Renal cortical epithelial cell (primary cell): ENCODE measurements at regions not wholly inside any gene's neighbourhood (a gene's known extent, or its start where the extent isn't known, plus 50 kb on each side); places are given as distances from the start of the nearest gene placed in this dataset.
A peak's percentile ranks its signal among the peaks of the same experiment; 100 is the strongest.

Experiments
- DNase-seq: peaks from one replicate; pipeline ENCODE4 v3.0.0-alpha.2; 2011; ENCODE audit warnings: low read depth

- DNase-seq, result peak; percentile 77
Measured at GRCh38 chr6:133631421-133631820, 257.5 kb upstream of the TCF21 start.

DNA sequence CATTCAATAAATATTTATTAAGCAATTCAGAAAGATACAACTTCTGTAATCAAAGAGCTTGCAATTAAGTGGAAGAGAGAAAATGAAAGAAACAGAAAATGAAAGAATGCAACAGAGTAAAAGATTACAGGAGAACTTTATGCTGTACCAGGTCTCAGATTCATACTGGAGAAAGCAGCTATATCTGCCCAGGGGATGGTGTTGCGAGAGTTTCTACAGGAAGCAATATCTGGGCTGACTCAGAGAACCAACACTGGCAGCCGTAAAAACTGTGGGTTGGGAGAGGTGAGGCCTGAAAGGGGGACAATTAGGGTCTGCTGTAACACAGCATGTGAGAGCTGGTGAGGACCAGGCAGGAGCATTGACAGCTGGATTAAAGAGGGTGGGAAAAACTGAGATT lies 256.7 kb upstream of the TCF21 start:
- peak; percentile 74 for DNase-seq

- no peak for DNase-seq
Measured at GRCh38 chr6:133632906-133633305, 256.0 kb upstream of the TCF21 start.

- no peak for DNase-seq
Measured at GRCh38 chr6:133634474-133634873, 254.4 kb upstream of the TCF21 start.

GRCh38 chr6:133635447-133635846 lies 253.5 kb upstream of the TCF21 start:
- DNase-seq, result no peak

DNA sequence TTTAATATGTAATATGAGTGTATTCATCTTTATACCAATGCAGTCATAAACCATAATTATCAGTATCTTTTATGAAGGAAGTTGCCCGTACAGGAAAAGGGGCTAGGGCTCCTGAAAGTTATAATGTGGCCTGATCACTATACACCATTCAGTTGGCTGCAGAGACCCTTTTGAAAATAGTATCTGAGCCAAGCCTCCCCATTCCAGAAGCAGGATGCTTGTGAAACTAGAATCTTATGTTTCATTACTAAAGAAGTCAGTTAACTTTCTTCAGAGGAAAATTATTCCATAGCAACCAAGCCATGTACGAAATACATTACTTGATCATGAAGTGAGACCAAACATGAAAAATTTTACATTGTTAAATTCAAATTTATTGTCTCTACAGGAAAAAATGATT lies 251.5 kb upstream of the TCF21 start:
- DNase-seq, result no peak

- DNase-seq, result no peak
Measured at GRCh38 chr6:133637874-133638273, 251.0 kb upstream of the TCF21 start.

- DNase-seq, result peak; percentile 86
Measured at GRCh38 chr6:133641104-133641503, 247.8 kb upstream of the TCF21 start.

DNA sequence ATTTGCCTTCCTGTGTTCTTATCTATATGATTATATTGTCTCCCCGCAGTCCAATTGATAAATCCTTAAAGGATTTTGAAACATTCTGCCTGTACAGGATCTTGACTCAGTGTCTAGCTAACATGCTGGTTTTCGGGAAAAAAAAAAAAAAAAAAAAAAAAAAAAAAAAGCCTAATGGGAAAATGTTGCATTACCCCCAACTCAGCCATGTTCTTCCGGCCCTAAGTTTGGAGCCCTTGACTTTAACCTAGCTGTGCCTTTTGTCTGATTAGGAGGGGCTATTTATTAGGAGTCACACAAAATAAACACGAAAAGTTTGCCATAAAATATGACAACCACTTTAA lies 244.4 kb upstream of the TCF21 start:
- DNase-seq, result no peak

GRCh38 chr6:133644892-133645619 lies 243.9 kb upstream of the TCF21 start:
- peak; percentile 86 for DNase-seq

DNA sequence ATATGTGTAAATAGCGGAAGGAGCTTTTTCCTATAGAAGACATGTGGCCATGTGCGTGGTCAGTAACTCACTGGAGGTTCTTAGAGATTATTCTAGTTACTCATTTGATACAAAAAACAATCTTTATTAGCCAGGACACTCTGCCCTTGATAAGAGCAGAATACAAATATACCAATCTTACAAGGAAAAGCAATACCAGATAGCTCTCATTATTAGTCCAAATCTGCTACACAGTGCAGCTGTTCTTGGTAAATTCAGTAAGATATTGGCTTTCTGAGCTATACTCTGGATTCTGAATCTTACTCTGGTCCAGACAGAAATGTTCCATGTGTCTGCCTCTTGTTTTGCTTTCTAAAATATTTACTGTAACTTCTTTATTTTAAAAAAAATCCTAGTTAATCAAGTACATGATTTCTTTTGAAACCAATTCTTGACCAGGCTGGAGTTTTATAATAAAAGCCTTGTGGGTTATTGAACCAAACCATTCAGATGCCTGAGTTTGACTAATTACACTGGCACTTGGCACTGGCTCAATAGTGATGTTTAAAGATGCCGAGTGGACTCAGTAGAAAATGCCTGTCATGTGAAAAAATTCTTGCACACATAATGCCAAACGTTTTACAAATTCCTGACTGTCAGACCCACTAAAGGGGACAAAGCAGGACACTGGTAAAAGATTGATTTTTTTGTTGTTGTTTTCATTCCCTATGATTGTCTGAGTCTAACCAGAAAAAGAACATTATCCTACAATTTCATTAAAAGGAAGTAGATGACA lies 242.8 kb upstream of the TCF21 start:
- peak; percentile 94 for DNase-seq

DNA sequence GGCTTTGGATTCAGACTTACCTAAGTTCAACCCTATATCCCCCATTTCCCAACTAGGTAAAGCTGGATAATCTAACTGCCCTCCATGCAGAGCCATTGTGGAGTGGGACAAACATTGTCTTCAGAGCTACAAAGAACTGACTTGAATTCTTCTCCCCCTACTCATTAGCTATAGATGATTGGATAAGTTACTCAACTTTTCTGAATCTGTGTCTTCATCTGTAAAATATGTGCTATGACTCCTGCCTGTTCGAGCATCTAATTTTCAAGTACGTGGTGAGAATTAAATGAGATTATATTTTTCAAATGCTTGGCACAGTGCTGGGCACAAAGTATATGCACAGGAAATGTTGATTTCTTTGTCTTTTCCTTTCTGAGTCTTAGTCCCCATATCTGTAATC lies 240.3 kb upstream of the TCF21 start:
- peak; percentile 51 for DNase-seq

DNA sequence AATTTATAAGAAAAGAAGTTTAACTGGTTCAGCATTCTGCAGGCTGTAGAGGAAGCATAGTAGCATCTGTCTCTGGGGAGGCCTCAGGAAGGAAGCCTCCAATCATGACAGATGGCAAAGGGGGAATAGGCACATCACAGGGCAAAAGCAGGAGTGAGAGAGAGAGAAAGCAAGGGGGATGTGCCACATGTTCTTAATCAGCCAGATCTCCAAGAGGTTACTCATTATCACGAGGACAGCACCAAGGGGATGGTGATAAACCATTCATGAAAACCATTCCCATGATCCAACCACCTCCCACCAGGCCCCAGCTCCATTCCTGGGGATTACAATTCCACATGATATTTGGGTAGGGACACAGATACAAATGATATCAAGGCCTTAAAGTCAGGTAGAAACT lies 217.5 kb upstream of the TCF21 start:
- no peak for DNase-seq

GRCh38 chr6:133673056-133673455 lies 215.9 kb upstream of the TCF21 start:
- no peak for DNase-seq

- no peak for DNase-seq
Measured at GRCh38 chr6:133674661-133675060, 214.3 kb upstream of the TCF21 start.

DNA sequence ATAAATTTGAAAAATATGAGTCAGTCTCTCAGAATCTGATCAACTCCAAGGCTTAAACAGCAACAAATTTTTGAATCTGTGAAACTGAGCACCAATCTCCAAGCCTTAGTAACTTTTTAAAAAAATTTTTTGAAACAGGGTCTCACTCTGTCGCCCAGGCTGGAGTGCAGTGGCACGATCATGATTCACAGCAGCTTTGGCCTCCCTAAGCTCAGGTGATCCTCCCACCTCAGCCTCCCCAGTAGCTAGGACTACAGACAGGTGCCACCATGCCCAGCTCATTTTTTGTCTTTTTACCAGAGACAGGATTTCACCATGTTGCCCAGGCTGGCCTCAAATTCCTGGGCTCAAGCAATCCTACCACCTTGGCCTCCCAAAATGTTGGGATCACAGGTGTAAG lies 207.9 kb upstream of the TCF21 start:
- DNase-seq, result no peak

DNA sequence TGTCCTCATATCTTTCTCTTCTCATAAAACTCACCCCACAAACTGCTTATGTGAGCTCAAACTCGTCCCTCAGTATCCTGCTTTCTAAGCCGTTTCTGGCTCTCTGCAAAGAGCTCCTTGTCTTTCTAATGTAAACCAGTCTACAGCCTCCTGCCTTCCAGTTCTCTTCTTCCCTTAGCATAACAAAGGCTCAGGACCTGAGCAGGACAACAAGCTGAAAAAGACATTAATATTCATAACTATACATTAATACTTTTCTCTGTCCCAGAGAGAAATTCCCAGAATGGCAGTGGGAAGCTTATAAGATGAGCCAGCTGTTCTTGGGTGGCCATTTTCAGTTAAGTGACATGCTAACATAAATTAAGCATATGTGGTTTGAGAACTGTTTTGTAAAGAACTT lies 207.0 kb upstream of the TCF21 start:
- DNase-seq, result no peak

- DNase-seq, result no peak
Measured at GRCh38 chr6:133682506-133683307, 206.2 kb upstream of the TCF21 start.

DNA sequence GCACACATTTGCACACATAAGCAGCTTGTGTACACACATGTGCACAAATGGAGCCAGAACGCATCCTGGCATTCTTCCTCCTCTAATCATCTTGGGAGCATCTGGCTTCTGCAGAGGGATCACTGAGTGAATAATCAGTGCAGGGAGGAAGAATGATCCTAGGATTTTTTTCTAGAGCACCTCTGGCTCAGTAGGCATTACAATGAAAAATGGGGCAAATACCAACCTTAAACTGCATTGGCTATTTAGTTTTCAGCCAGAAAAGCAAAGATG lies 205.7 kb upstream of the TCF21 start:
- no peak for DNase-seq

DNA sequence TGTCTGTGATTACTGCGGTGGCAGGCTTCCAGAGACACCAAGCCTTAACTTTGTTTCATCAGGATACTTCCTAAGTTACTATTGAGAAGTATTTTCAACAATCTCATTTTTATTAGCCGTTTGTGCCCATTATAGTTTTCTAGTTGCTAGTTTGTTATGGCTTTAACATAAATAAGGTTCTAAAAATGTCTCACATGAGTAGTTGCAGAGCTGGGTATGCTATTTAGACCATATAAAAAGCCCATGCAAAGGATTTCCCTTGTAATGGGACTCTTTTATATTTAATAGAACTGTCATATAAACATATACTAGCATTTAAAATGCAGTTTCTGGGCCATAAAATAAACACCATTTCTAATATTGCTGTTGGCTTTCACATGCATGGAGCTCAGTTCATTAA lies 205.3 kb upstream of the TCF21 start:
- no peak for DNase-seq

GRCh38 chr6:133688705-133689492 lies 200.0 kb upstream of the TCF21 start:
- no peak for DNase-seq

DNA sequence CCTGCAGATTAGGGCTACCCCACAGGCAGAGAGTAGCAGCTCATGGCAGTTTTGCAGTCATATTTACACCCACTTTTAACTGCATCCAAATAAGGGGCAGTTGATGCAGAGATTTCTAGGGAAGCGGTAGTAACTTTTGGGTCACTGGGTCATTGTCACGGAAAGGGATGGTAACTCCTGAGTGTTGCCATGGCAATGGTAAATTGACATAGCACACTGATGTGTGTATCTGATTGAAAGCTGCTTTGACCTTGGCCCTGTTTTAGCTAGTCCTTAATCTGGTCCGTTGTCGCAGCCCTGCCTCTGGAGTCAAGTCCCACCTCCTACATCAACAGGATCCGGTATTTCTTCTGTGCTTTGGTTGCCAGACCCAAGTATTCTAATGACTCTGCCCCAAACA lies 199.1 kb upstream of the TCF21 start:
- DNase-seq, result no peak
